ENCODE measurements at regions not wholly inside any gene's neighbourhood (a gene's known extent, or its start where the extent isn't known, plus 50 kb on each side); places are given as distances from the start of the nearest gene placed in this dataset.

DNA sequence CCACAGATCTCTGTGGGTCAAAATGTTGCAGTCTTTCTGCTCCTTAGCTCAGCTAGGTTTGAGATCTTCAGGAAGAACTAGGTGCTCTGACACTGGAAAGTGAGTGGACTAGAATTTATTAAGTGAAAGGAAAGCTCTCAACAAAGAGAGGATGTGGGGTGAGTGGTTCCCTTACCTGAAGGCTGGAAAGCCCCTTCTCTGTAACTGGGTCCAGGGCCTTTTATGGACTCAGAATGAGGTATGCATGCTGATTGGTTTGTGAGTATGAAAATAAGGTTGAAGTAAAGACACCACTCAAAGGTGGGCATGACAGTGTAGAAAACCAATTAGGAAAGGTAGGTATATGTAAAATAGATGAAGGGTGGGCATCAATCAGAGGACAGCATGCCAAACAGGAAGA is 485.5 kb downstream of the CD109 start:
- TF ChIP-seq, protein P1, sequence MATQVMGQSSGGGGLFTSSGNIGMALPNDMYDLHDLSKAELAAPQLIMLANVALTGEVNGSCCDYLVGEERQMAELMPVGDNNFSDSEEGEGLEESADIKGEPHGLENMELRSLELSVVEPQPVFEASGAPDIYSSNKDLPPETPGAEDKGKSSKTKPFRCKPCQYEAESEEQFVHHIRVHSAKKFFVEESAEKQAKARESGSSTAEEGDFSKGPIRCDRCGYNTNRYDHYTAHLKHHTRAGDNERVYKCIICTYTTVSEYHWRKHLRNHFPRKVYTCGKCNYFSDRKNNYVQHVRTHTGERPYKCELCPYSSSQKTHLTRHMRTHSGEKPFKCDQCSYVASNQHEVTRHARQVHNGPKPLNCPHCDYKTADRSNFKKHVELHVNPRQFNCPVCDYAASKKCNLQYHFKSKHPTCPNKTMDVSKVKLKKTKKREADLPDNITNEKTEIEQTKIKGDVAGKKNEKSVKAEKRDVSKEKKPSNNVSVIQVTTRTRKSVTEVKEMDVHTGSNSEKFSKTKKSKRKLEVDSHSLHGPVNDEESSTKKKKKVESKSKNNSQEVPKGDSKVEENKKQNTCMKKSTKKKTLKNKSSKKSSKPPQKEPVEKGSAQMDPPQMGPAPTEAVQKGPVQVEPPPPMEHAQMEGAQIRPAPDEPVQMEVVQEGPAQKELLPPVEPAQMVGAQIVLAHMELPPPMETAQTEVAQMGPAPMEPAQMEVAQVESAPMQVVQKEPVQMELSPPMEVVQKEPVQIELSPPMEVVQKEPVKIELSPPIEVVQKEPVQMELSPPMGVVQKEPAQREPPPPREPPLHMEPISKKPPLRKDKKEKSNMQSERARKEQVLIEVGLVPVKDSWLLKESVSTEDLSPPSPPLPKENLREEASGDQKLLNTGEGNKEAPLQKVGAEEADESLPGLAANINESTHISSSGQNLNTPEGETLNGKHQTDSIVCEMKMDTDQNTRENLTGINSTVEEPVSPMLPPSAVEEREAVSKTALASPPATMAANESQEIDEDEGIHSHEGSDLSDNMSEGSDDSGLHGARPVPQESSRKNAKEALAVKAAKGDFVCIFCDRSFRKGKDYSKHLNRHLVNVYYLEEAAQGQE (IDR thresholded peaks at IDR 0.05; ENCODE audit: low read depth), result no peak
- TF ChIP-seq EP300 (IDR thresholded peaks at IDR 0.05; ENCODE audit: borderline replicate concordance), result no peak
- TF ChIP-seq CEBPB (IDR thresholded peaks at IDR 0.05), result no peak
- TF ChIP-seq, protein P2, sequence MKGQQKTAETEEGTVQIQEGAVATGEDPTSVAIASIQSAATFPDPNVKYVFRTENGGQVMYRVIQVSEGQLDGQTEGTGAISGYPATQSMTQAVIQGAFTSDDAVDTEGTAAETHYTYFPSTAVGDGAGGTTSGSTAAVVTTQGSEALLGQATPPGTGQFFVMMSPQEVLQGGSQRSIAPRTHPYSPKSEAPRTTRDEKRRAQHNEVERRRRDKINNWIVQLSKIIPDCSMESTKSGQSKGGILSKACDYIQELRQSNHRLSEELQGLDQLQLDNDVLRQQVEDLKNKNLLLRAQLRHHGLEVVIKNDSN (IDR thresholded peaks at IDR 0.05), result no peak
- no peak for TF ChIP-seq YY1 (IDR thresholded peaks at IDR 0.05; ENCODE audit: low read depth)
- no peak for TF ChIP-seq RAD21 (IDR thresholded peaks at IDR 0.05; ENCODE audit: low read depth)
- TF ChIP-seq, protein P3, sequence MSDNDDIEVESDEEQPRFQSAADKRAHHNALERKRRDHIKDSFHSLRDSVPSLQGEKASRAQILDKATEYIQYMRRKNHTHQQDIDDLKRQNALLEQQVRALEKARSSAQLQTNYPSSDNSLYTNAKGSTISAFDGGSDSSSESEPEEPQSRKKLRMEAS (IDR thresholded peaks at IDR 0.05), result no peak
- TF ChIP-seq NFIC (IDR thresholded peaks at IDR 0.05), result no peak
- no peak for TF ChIP-seq TEAD4 (IDR thresholded peaks at IDR 0.05)
- no peak for TF ChIP-seq FOXM1 (IDR thresholded peaks at IDR 0.05; ENCODE audit: borderline replicate concordance, low read depth)
- no peak for TF ChIP-seq EGR1 (IDR thresholded peaks at IDR 0.05)
- no peak for TF ChIP-seq CREB1 (IDR thresholded peaks at IDR 0.05; ENCODE audit: low read depth)

DNA sequence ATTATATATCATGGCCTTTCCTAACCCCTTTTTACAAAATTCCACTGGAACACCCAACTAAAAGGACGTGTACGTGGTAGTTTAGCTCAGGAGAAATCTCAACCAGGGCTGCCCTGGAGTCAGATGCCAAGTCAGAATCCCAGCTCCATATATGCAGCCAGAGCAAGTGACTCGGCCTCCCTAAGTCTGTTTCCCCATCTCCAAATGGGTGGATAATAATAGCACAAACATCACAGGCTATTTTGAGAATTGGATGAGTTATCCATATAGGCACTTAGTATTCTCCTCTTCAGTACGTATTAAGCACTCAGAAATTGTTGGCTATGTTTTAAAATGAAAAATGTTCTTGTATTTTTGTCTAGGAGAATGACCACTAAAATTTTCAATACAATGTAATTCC is 481.5 kb downstream of the CD109 start:
- no peak for TF ChIP-seq TCF12 (IDR thresholded peaks at IDR 0.05; ENCODE audit: low read depth)
- TF ChIP-seq CEBPB (IDR thresholded peaks at IDR 0.05), result no peak
- no peak for TF ChIP-seq RAD21 (IDR thresholded peaks at IDR 0.05; ENCODE audit: low read depth)
- TF ChIP-seq, protein P3 (IDR thresholded peaks at IDR 0.05), result no peak
- TF ChIP-seq ZBTB7A (IDR thresholded peaks at IDR 0.05; ENCODE audit: low read depth), result no peak
- TF ChIP-seq NFIC (IDR thresholded peaks at IDR 0.05), result no peak
- TF ChIP-seq YY1 (IDR thresholded peaks at IDR 0.05; ENCODE audit: low read depth), result no peak
- TF ChIP-seq, protein P2 (IDR thresholded peaks at IDR 0.05), result no peak
- no peak for TF ChIP-seq EGR1 (IDR thresholded peaks at IDR 0.05)
- TF ChIP-seq, protein P1 (IDR thresholded peaks at IDR 0.05; ENCODE audit: low read depth), result no peak
- TF ChIP-seq EP300 (IDR thresholded peaks at IDR 0.05; ENCODE audit: borderline replicate concordance), result no peak
- no peak for TF ChIP-seq CREB1 (IDR thresholded peaks at IDR 0.05; ENCODE audit: low read depth)

DNA sequence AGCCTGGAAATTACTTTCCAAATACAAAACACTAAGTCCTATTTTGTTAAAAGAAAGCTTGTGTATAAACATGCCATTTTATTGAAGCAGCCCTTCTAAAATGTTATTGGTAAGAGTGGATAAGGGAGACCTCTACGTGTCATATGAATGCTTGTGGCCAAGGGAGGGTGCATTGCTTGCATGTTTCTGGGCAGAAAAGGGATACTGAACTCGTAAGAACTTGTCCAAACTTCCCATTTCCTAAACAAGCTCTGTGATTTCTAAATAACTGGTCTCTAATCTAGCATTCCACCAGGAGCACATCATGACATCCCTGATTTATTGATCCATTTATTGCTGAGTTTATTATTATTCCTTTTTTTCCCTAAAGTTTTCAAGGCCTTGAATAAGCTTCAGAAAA is 474.1 kb downstream of the CD109 start:
- TF ChIP-seq TCF12 (IDR thresholded peaks at IDR 0.05; ENCODE audit: low read depth), result no peak
- TF ChIP-seq TEAD4 (IDR thresholded peaks at IDR 0.05), result no peak
- TF ChIP-seq, protein P1 (IDR thresholded peaks at IDR 0.05; ENCODE audit: low read depth), result no peak
- no peak for TF ChIP-seq YY1 (IDR thresholded peaks at IDR 0.05; ENCODE audit: low read depth)
- no peak for TF ChIP-seq TAF1 (IDR thresholded peaks at IDR 0.05; ENCODE audit: low read depth)
- TF ChIP-seq, protein P3 (IDR thresholded peaks at IDR 0.05), result no peak
- TF ChIP-seq CREB1 (IDR thresholded peaks at IDR 0.05; ENCODE audit: low read depth), result no peak
- no peak for TF ChIP-seq RAD21 (IDR thresholded peaks at IDR 0.05; ENCODE audit: low read depth)
- TF ChIP-seq EP300 (IDR thresholded peaks at IDR 0.05; ENCODE audit: borderline replicate concordance), result no peak
- no peak for TF ChIP-seq ZBTB7A (IDR thresholded peaks at IDR 0.05; ENCODE audit: low read depth)

DNA sequence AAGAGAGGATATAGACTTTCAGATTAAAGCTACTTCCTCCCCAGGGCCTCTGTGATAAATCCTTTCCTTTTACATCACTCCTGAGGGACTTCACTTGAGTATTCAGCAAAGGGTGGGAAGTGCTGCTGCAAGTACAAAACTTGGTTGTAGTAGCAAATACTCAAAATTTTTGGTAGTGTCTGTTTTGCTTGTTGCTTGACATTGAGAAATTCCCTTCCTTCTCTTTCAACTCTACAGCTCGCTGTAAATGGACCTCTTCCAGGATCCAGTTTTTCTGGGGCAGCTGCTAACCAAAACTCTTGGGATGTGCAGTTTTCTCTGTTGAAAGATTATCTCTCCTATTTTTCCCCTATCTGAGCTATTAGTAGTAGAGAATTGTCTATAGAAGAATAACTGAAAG is 472.0 kb downstream of the CD109 start:
- TF ChIP-seq, protein P2 (IDR thresholded peaks at IDR 0.05), result no peak
- TF ChIP-seq CEBPB (IDR thresholded peaks at IDR 0.05), result no peak
- no peak for TF ChIP-seq EGR1 (IDR thresholded peaks at IDR 0.05)

Measured in Ishikawa (cell line).